Fibroblast of pulmonary artery (primary cell): ENCODE measurements at regions not wholly inside any gene's neighbourhood (a gene's known extent, or its start where the extent isn't known, plus 50 kb on each side); places are given as distances from the start of the nearest gene placed in this dataset.

Experiments
- DNase-seq: peaks from one replicate; pipeline ENCODE4 v3.0.0-alpha.2; 2010; ENCODE audit warnings: low read depth
- H3K4me3 ChIP-seq: replicated peaks from 2 replicates; pipeline ENCODE4 v1.5.1; 2011; ENCODE audit warnings: low read depth, mild to moderate bottlenecking, control low read depth, low read length, moderate library complexity
- CTCF ChIP-seq: IDR thresholded peaks from 2 replicates; pipeline ENCODE4 v1.5.1; 2011; ENCODE audit warnings: mild to moderate bottlenecking, control low read depth, low read length, inconsistent platforms; ENCODE audit errors: missing control alignments

- no peak for DNase-seq
Observed at GRCh38 chr1:23616292-23616824, 57.1 kb upstream of the ID3 start.

GRCh38 chr1:23615852-23616251, 56.6 kb upstream of the ID3 start:
- DNase-seq: no peak
- no peak for TF ChIP-seq CTCF
- no peak overlapping the region for H3K4me3 ChIP-seq

More at GRCh38 chr1:23616292-23616824, 57.1 kb upstream of the ID3 start:
- no peak overlapping the region for H3K4me3 ChIP-seq
- TF ChIP-seq CTCF: no peak

- no peak for TF ChIP-seq CTCF
- DNase-seq: no peak
- H3K4me3 ChIP-seq: no peak overlapping the region
Observed at GRCh38 chr1:23615423-23615822, 56.1 kb upstream of the ID3 start.

- no peak overlapping the region for H3K4me3 ChIP-seq
- no peak for TF ChIP-seq CTCF
- DNase-seq: no peak
Observed at GRCh38 chr1:23614032-23614660, 54.8 kb upstream of the ID3 start.

GRCh38 chr1:23613191-23614031, 54.1 kb upstream of the ID3 start:
- no peak overlapping the region for H3K4me3 ChIP-seq
- TF ChIP-seq CTCF: no peak
- no peak for DNase-seq

GRCh38 chr1:23611601-23612327, 52.5 kb upstream of the ID3 start:
- no peak overlapping the region for H3K4me3 ChIP-seq
- no peak for DNase-seq
- no peak for TF ChIP-seq CTCF
